Lower leg skin (tissue), 4 donors: ENCODE measurements at regions not wholly inside any gene's neighbourhood (a gene's known extent, or its start where the extent isn't known, plus 50 kb on each side); places are given as distances from the start of the nearest gene placed in this dataset.

Experiments
- DNase-seq, 2 donors: peaks; one replicate each; pipeline ENCODE4 v3.0.0-alpha.2; 2019; ENCODE audit warnings: low spot score in 2 of 2
- H3K4me3 ChIP-seq: fragments of 200-600 bp; sonication (generic); 2 replicates; pipeline ENCODE4 v1.5.1; 2017; ENCODE audit warnings: mild to moderate bottlenecking, low read depth; ENCODE audit not compliant: poor library complexity, severe bottlenecking
- CTCF ChIP-seq, 3 donors: fragments of 450-650 bp; IDR thresholded peaks; one replicate each; pipeline ENCODE4 v1.5.1; 2016; ENCODE audit warnings: antibody characterized with exemption in 3 of 3, mild to moderate bottlenecking in 3 of 3, moderate library complexity in 2 of 3
- POLR2A ChIP-seq, 2 donors: fragments of 450-650 bp; IDR thresholded peaks; one replicate each; pipeline ENCODE4 v1.6.1; 2016 to 2017; ENCODE audit warnings: antibody characterized with exemption in 2 of 2, mild to moderate bottlenecking in 1 of 2, moderate library complexity in 1 of 2
- WGBS, 2 donors: methylation state at CpG; one replicate each; pipeline ENCODE4 v1.1.5; 2018; 5-methylcytosine and 5-hydroxymethylcytosine counted together
- intact Hi-C: fragments of 100-400 bp; cut with DNase I; formaldehyde crosslinking; loops from one replicate; pipeline ENCODE4 v1.15.0; 2023; ENCODE audit warnings: low total_unique reads

GRCh38 chr3:95348879-95349278 is 1286.0 kb downstream of the NSUN3 start:
- no peak overlapping the region for H3K4me3 ChIP-seq
- no peak for TF ChIP-seq POLR2A (IDR thresholded peaks at IDR 0.05)
- TF ChIP-seq CTCF (IDR thresholded peaks at IDR 0.05), result no peak
- WGBS, 2 donors, result 95% methylated on average over 3 of the region's 3 CpGs
- intact Hi-C loops, result no loop called here
- DNase-seq, result no peak

DNA sequence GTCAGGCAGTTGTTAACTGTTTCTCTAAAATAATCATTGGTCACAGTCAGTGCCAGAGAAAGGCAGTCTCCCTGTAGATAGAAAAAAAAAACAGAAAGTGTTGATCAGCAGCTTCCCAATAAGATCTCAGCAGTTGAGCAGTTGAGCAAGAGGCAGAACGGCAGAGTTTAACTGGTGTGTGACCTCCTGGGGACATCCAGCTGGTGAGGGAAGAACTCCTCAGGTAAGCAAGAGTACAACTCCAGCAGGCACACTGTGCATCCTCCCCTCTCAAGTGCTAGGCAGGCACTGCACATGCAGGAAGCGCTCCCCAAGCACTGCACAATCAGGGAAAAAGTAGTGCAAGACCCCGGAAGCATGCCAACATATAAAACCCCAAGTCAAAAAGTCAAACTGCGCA is 1287.2 kb downstream of the NSUN3 start:
- WGBS, 2 donors, result 76 to 87% methylated on average over 4 of the region's 4 CpGs
- DNase-seq, result no peak
- intact Hi-C loops, result no loop called here
- H3K4me3 ChIP-seq, result no peak overlapping the region
- no peak for TF ChIP-seq CTCF (IDR thresholded peaks at IDR 0.05)
- TF ChIP-seq POLR2A (IDR thresholded peaks at IDR 0.05), result no peak

DNA sequence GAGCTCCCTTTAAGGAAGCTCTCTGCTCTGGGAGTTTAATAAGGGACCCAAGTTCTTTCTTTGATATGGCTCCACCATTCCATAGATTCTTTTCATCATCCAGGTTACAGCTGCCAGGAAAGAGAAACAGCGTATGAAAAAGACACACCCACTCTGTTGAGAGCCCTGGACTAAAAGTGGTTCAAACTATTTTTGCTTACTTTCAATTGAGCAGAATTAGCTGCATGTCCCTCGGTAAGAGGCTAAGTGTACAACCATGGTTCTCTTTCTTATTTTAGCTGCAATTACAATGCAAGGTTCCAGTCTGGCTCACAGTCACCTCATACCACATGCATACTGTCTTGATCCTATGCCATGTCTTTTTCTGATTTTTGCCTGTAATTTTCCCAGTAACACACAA is 1288.3 kb downstream of the NSUN3 start:
- 36 to 42% methylated on average over 2 of the region's 2 CpGs for WGBS, 2 donors
- H3K4me3 ChIP-seq, result no peak overlapping the region
- no peak for DNase-seq
- TF ChIP-seq CTCF (IDR thresholded peaks at IDR 0.05) (no peak), POLR2A (IDR thresholded peaks at IDR 0.05) (no peak)
- intact Hi-C loops, result no loop called here

DNA sequence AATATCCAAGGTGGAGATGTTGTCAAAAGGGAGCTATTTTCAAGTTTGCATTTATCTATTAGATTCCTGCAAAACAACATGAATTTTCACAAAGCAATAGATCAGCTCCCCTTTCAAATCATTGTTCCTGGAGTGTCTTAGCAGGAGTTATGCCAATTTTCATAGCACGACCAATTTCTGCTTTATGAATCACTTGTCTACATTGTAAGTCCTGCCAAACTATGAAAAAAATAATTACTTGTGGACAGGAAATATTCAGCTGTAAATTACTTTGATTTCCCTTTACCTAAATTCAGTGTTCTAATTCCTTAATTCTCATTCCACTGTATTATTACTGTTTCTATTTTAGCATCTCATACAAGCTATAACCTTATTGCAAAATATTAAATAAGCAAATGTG is 1289.6 kb downstream of the NSUN3 start:
- no peak overlapping the region for H3K4me3 ChIP-seq
- no peak for DNase-seq
- intact Hi-C loops, result no loop called here
- WGBS, 2 donors, result 6 to 12% methylated on average over 1 of the region's 1 CpG
- TF ChIP-seq POLR2A (IDR thresholded peaks at IDR 0.05) (no peak), CTCF (IDR thresholded peaks at IDR 0.05) (no peak)

DNA sequence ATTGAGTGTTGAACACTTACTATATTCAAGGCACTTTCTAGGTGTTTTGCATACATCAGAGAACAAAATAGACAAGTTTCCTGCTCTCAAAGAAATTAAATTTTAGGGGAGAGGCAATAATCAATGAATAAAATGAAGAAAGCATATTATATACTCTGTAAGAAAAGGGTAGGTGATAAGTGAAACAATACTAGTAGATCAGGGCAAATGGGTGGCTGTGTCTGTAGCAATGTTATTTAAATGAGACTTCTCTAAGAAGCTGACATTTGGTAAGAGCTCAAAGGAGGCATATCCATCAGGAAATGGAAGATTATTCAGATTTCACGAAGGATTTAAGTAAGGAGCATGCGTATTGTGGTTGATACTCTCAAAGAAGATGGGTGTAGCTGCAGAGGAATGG is 1291.6 kb downstream of the NSUN3 start:
- no peak for DNase-seq
- 74 to 77% methylated on average over 2 of the region's 2 CpGs for WGBS, 2 donors
- TF ChIP-seq POLR2A (IDR thresholded peaks at IDR 0.05) (no peak), CTCF (IDR thresholded peaks at IDR 0.05) (no peak)
- intact Hi-C loops, result no loop called here
- no peak overlapping the region for H3K4me3 ChIP-seq

DNA sequence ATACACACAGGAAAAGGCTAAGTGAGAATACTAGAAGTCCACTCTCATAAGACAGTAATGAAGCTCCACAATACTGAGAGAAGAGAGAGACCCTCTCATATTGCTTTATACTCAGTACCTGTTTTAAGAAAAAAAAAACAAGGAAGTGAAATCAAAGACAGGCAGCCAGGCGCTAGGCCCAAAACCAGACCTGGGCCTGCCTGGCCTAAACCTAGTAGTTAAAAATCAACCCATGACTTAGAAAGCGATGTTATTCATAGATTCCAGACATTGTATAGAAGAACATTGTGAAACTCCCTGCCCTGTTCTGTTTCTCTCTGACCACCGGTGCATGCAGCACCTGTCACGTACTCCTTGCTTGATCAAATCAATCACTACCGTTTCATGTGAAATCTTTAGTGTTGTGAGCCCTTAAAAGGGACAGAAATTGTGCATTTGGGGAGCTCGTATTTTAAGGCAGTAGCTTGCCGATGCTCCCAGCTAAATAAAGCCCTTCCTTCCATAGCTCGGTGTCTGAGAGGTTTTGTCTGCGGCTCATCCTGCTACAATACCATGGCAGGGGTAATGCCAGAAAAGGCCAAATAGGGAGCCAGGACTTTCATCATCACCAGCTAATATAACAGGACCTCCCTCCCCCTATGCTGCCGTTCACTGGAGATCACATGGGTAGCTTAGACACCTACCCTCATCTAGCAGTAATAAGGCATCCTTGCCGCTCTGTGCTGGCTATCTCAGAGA is 1294.1 kb downstream of the NSUN3 start:
- no peak for TF ChIP-seq CTCF (IDR thresholded peaks at IDR 0.05)
- TF ChIP-seq POLR2A (IDR thresholded peaks at IDR 0.05), result no peak
- 93 to 96% methylated on average over 11 of the region's 11 CpGs for WGBS, 2 donors
- no peak overlapping the region for H3K4me3 ChIP-seq
- intact Hi-C loops, result no loop called here
- DNase-seq, result no peak
